Neural cell (in vitro differentiated cells): ENCODE measurements at regions not wholly inside any gene's neighbourhood (a gene's known extent, or its start where the extent isn't known, plus 50 kb on each side); places are given as distances from the start of the nearest gene placed in this dataset.

Source experiments
- H2AFZ ChIP-seq: fragments of 200-600, 300-800 bp; sonication (generic), shearing (Covaris generic); 2 replicates; pipeline ENCODE4 v1.6.0; 2014; ENCODE audit warnings: low read depth, mild to moderate bottlenecking, antibody characterized with exemption, low read length, moderate library complexity
- H3F3A ChIP-seq: fragments of 200-600 bp; shearing (Covaris generic); 2 replicates; pipeline ENCODE4 v1.6.1; 2016; ENCODE audit warnings: mild to moderate bottlenecking, moderate library complexity, mixed read lengths, antibody characterized with exemption, low read length; ENCODE audit not compliant: insufficient read depth, poor library complexity, severe bottlenecking
- H3K27ac ChIP-seq: fragments of 200-600, 300-800 bp; sonication (generic), shearing (Covaris generic); 2 replicates; pipeline ENCODE4 v1.5.1; 2014; ENCODE audit warnings: mild to moderate bottlenecking, low read length, moderate library complexity
- H3K27me3 ChIP-seq: fragments of 300-800, 200-600 bp; sonication (generic), shearing (Covaris generic); 2 replicates; pipeline ENCODE4 v1.6.0; 2014; ENCODE audit warnings: mild to moderate bottlenecking, low read depth, low read length, moderate library complexity; ENCODE audit not compliant: insufficient read depth
- H3K36me3 ChIP-seq: fragments of 300-800, 200-600 bp; sonication (generic), shearing (Covaris generic); 2 replicates; pipeline ENCODE4 v1.5.1; 2014; ENCODE audit warnings: mild to moderate bottlenecking, antibody characterized with exemption, low read length, moderate library complexity; ENCODE audit not compliant: insufficient read depth
- H3K4me2 ChIP-seq: fragments of 300-800, 200-600 bp; sonication (generic), shearing (Covaris generic); 2 replicates; pipeline ENCODE4 v1.6.0; 2014; ENCODE audit warnings: mild to moderate bottlenecking, low read length
- H3K4me3 ChIP-seq: fragments of 300-800, 200-600 bp; sonication (generic), shearing (Covaris generic); 2 replicates; pipeline ENCODE4 v1.5.1; 2014; ENCODE audit warnings: mild to moderate bottlenecking, low read length, moderate library complexity
- H3K79me2 ChIP-seq: fragments of 200-600 bp; shearing (Covaris generic); replicated peaks from 2 replicates; pipeline ENCODE4 v1.6.0; 2014; ENCODE audit warnings: mild to moderate bottlenecking, low read length, moderate library complexity; ENCODE audit not compliant: insufficient read depth
- H3K9ac ChIP-seq: fragments of 300-800, 200-600 bp; sonication (generic), shearing (Covaris generic); 2 replicates; pipeline ENCODE4 v1.6.1; 2016; ENCODE audit warnings: mild to moderate bottlenecking, low read length, mixed read lengths
- H3K9me2 ChIP-seq: fragments of 200-600 bp; shearing (Covaris generic); 2 replicates; pipeline ENCODE4 v1.6.1; 2016; ENCODE audit warnings: mild to moderate bottlenecking, low read length, mixed read lengths; ENCODE audit not compliant: insufficient read depth
- H3K9me3 ChIP-seq: fragments of 200-600, 300-800 bp; sonication (generic), shearing (Covaris generic); 2 replicates; pipeline ENCODE4 v1.6.1; 2016; ENCODE audit warnings: mild to moderate bottlenecking, mixed run types, low read length, moderate library complexity, mixed read lengths
- H4K20me1 ChIP-seq: fragments of 200-600 bp; shearing (Covaris generic); 2 replicates; pipeline ENCODE4 v1.6.1; 2016; ENCODE audit warnings: mild to moderate bottlenecking, mixed run types; ENCODE audit not compliant: insufficient read depth
- EP300 ChIP-seq: fragments of 450-650 bp; conservative IDR thresholded peaks from 2 replicates; pipeline ENCODE4 v1.6.1; 2014; ENCODE audit warnings: antibody characterized with exemption, mild to moderate bottlenecking, moderate library complexity; ENCODE audit not compliant: poor library complexity, severe bottlenecking
- EZH2 ChIP-seq: fragments of 200-600, 300-800 bp; shearing (Covaris generic), sonication (generic); IDR thresholded peaks from 2 replicates; pipeline ENCODE4 v1.6.1; 2014; ENCODE audit warnings: antibody characterized with exemption, low read length, borderline replicate concordance, mild to moderate bottlenecking; ENCODE audit not compliant: insufficient read depth, poor library complexity, severe bottlenecking
- MXI1 ChIP-seq: fragments of 450-650 bp; conservative IDR thresholded peaks from 2 replicates; pipeline ENCODE4 v1.6.1; 2014; ENCODE audit warnings: antibody characterized with exemption, mild to moderate bottlenecking; ENCODE audit not compliant: poor library complexity, severe bottlenecking
- POLR2AphosphoS5 ChIP-seq: IDR thresholded peaks from 2 replicates; pipeline ENCODE4 v1.6.1; 2012
- RAD21 ChIP-seq: fragments of 450-650 bp; conservative IDR thresholded peaks from 2 replicates; pipeline ENCODE4 v1.6.1; 2014; ENCODE audit warnings: antibody characterized with exemption, mild to moderate bottlenecking, moderate library complexity
- REST ChIP-seq: IDR thresholded peaks from 2 replicates; pipeline ENCODE4 v1.6.1; 2012; ENCODE audit warnings: borderline replicate concordance
- SMC3 ChIP-seq: fragments of 450-650 bp; conservative IDR thresholded peaks from 2 replicates; pipeline ENCODE4 v1.6.1; 2014; ENCODE audit warnings: antibody characterized with exemption, mild to moderate bottlenecking, moderate library complexity; ENCODE audit not compliant: poor library complexity
- TAF1 ChIP-seq: IDR thresholded peaks from 2 replicates; pipeline ENCODE4 v1.6.1; 2012; ENCODE audit warnings: low read depth
- TF ChIP-seq, protein P1 (sequence below): fragments of 450-650 bp; IDR thresholded peaks from 2 replicates; pipeline ENCODE4 v1.5.1; 2014; ENCODE audit warnings: antibody characterized with exemption, mild to moderate bottlenecking, moderate library complexity; ENCODE audit not compliant: poor library complexity, severe bottlenecking

GRCh38 chr6:6845603-6846002, 257.1 kb downstream of the LY86 start:
- Histone ChIP-seq H3F3A (no peaks in the 10 kb centered on the region), H3K36me3 (no peaks in the 10 kb centered on the region), H3K9me2 (no peaks in the 10 kb centered on the region), H3K9ac (no peak overlapping the region), H2AFZ (no peak overlapping the region), H3K4me2 (no peak overlapping the region), H3K4me3 (no peak overlapping the region), H3K27ac (no peak overlapping the region), H3K79me2 (no peaks in the 10 kb centered on the region), H3K9me3 (no peaks in the 10 kb centered on the region), H4K20me1 (no peaks in the 10 kb centered on the region), H3K27me3 (no peaks in the 10 kb centered on the region)
- TF ChIP-seq EP300 (no peak), EZH2 (no peak), POLR2AphosphoS5 (no peak), RAD21 (no peak), MXI1 (no peak), TAF1 (no peak), SMC3 (no peak), REST (no peak)
- TF ChIP-seq, protein P1, sequence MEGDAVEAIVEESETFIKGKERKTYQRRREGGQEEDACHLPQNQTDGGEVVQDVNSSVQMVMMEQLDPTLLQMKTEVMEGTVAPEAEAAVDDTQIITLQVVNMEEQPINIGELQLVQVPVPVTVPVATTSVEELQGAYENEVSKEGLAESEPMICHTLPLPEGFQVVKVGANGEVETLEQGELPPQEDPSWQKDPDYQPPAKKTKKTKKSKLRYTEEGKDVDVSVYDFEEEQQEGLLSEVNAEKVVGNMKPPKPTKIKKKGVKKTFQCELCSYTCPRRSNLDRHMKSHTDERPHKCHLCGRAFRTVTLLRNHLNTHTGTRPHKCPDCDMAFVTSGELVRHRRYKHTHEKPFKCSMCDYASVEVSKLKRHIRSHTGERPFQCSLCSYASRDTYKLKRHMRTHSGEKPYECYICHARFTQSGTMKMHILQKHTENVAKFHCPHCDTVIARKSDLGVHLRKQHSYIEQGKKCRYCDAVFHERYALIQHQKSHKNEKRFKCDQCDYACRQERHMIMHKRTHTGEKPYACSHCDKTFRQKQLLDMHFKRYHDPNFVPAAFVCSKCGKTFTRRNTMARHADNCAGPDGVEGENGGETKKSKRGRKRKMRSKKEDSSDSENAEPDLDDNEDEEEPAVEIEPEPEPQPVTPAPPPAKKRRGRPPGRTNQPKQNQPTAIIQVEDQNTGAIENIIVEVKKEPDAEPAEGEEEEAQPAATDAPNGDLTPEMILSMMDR, result no peak

- Histone ChIP-seq H4K20me1 (no peaks in the 10 kb centered on the region), H3K9me2 (no peaks in the 10 kb centered on the region), H2AFZ (no peak overlapping the region), H3K9ac (no peak overlapping the region), H3K9me3 (no peaks in the 10 kb centered on the region), H3K36me3 (no peaks in the 10 kb centered on the region), H3K4me2 (no peak overlapping the region), H3K4me3 (no peak overlapping the region), H3K27me3 (no peaks in the 10 kb centered on the region), H3K79me2 (no peaks in the 10 kb centered on the region), H3K27ac (no peak overlapping the region), H3F3A (no peaks in the 10 kb centered on the region)
- TF ChIP-seq EP300, result no peak
- TF ChIP-seq SMC3, result no peak
- no peak for TF ChIP-seq RAD21
- TF ChIP-seq, protein P1, result no peak
- TF ChIP-seq POLR2AphosphoS5, result no peak
- no peak for TF ChIP-seq MXI1
- TF ChIP-seq TAF1, result no peak
- no peak for TF ChIP-seq EZH2
- no peak for TF ChIP-seq REST
Measured at GRCh38 chr6:6847591-6847990, 259.1 kb downstream of the LY86 start.
